Upper lobe of right lung (tissue), 1 donor: ENCODE measurements at regions not wholly inside any gene's neighbourhood (a gene's known extent, or its start where the extent isn't known, plus 50 kb on each side); places are given as distances from the start of the nearest gene placed in this dataset.
A peak's percentile ranks its signal among the peaks of the same experiment; 100 is the strongest.

Source experiments
- ATAC-seq: fragments of 200-7000 bp; cut with Tn5 transposase; one replicate; pipeline ENCODE4 v1.9.1; 2020; ENCODE audit warnings: mild to moderate bottlenecking, moderate library complexity
- DNase-seq: peaks from one replicate; pipeline ENCODE4 v3.0.0-alpha.2; 2020
- H3K27ac ChIP-seq: fragments of 200-600 bp; one replicate; pipeline ENCODE4 v1.8.0; 2022
- H3K27me3 ChIP-seq: fragments of 200-600 bp; one replicate; pipeline ENCODE4 v1.8.0; 2022; ENCODE audit warnings: mild to moderate bottlenecking
- H3K36me3 ChIP-seq: fragments of 200-600 bp; one replicate; pipeline ENCODE4 v1.8.0; 2022
- H3K4me1 ChIP-seq: fragments of 200-600 bp; one replicate; pipeline ENCODE4 v1.8.0; 2022
- H3K4me3 ChIP-seq: fragments of 200-600 bp; one replicate; pipeline ENCODE4 v1.8.0; 2022; ENCODE audit warnings: mild to moderate bottlenecking
- H3K9me3 ChIP-seq: fragments of 200-600 bp; one replicate; pipeline ENCODE4 v1.8.0; 2022
- CTCF ChIP-seq: fragments of 200-600 bp; IDR thresholded peaks from one replicate; pipeline ENCODE4 v1.8.0; 2022; ENCODE audit warnings: antibody characterized with exemption
- intact Hi-C: fragments of 100-400 bp; cut with DNase I; formaldehyde crosslinking; loops from one replicate; pipeline ENCODE4 v1.11.0; 2022
- donor health status: DM: no; HTN: yes; CAD: no; lungs with severe emphysema.

GRCh38 chr20:53837126-53837826, 233.1 kb downstream of the BCAS1 start:
- ATAC-seq (no peak), DNase-seq (no peak)
- no peaks in the 10 kb centered on the region for H3K9me3 ChIP-seq
- H3K4me3 ChIP-seq, result no peak overlapping the region
- no peaks in the 10 kb centered on the region for H3K27me3 ChIP-seq
- intact Hi-C loops, result no loop called here
- no peak for TF ChIP-seq CTCF
- H3K4me1 ChIP-seq, result peaks cover 5% of the 10 kb centered on the region
- H3K27ac ChIP-seq, result no peak overlapping the region
- no peaks in the 10 kb centered on the region for H3K36me3 ChIP-seq

GRCh38 chr20:53834749-53835148, 235.6 kb downstream of the BCAS1 start:
- no peak overlapping the region for H3K27ac ChIP-seq
- H3K27me3 ChIP-seq, result no peaks in the 10 kb centered on the region
- H3K4me3 ChIP-seq, result no peak overlapping the region
- DNase-seq (no peak), ATAC-seq (peak; percentile 58)
- H3K9me3 ChIP-seq, result no peaks in the 10 kb centered on the region
- H3K4me1 ChIP-seq, result peaks cover 14% of the 10 kb centered on the region
- no peak for TF ChIP-seq CTCF
- H3K36me3 ChIP-seq, result no peaks in the 10 kb centered on the region
- intact Hi-C loops, result no loop called here

GRCh38 chr20:53834062-53834442, 236.3 kb downstream of the BCAS1 start:
- no peak for TF ChIP-seq CTCF
- Histone ChIP-seq H3K27ac (no peak overlapping the region), H3K4me3 (no peak overlapping the region), H3K4me1 (peaks cover 21% of the 10 kb centered on the region), H3K27me3 (no peaks in the 10 kb centered on the region), H3K36me3 (no peaks in the 10 kb centered on the region), H3K9me3 (no peaks in the 10 kb centered on the region)
- ATAC-seq, result no peak
- intact Hi-C loops, result no loop called here
- no peak for DNase-seq

GRCh38 chr20:53833333-53834061, 236.9 kb downstream of the BCAS1 start:
- peaks cover 27% of the 10 kb centered on the region for H3K4me1 ChIP-seq

GRCh38 chr20:53832499-53832898, 237.9 kb downstream of the BCAS1 start:
- intact Hi-C loops, result no loop called here
- Histone ChIP-seq H3K4me3 (no peak overlapping the region), H3K27me3 (no peaks in the 10 kb centered on the region), H3K36me3 (no peaks in the 10 kb centered on the region), H3K27ac (no peak overlapping the region), H3K9me3 (no peaks in the 10 kb centered on the region), H3K4me1 (peaks cover 31% of the 10 kb centered on the region)
- TF ChIP-seq CTCF, result no peak
- ATAC-seq (no peak), DNase-seq (no peak)

More at GRCh38 chr20:53833333-53834061, 236.9 kb downstream of the BCAS1 start:
- H3K36me3 ChIP-seq, result no peaks in the 10 kb centered on the region
- no peak overlapping the region for H3K4me3 ChIP-seq
- ATAC-seq (peak; percentile 33), DNase-seq (no peak)
- TF ChIP-seq CTCF, result no peak
- intact Hi-C loops, result no loop called here
- no peaks in the 10 kb centered on the region for H3K27me3 ChIP-seq
- H3K9me3 ChIP-seq, result no peaks in the 10 kb centered on the region
- no peak overlapping the region for H3K27ac ChIP-seq
